PC-3 (cell line): ENCODE measurements at regions not wholly inside any gene's neighbourhood (a gene's known extent, or its start where the extent isn't known, plus 50 kb on each side); places are given as distances from the start of the nearest gene placed in this dataset.

Experiments used
- ATAC-seq: fragments of 200-7000 bp; cut with Tn5 transposase; 2 replicates; pipeline ENCODE4 v1.9.1; 2020; ENCODE audit warnings: mild to moderate bottlenecking, moderate library complexity
- BruUV-seq: library from RNA; stranded (reverse); fragments of 400-500 nt; replicated peaks from 2 replicates; lab custom pipeline; 2021; lab: Mats Ljungman, UMichigan
- CTCF ChIA-PET: fragments of 300-600 bp; sonication (Branson Sonifier 250); formaldehyde crosslinking; loops from one replicate; lab custom pipeline; 2022; ENCODE audit warnings: antibody characterized with exemption; lab: Charles Lee
- POLR2A ChIA-PET: fragments of 300-600 bp; sonication (Branson Sonifier 250); formaldehyde crosslinking; loops from one replicate; lab custom pipeline; 2022; ENCODE audit warnings: antibody characterized with exemption; ENCODE audit not compliant: unreplicated experiment; lab: Charles Lee
- DNase-seq: peaks from one replicate; pipeline ENCODE4 v3.0.0-alpha.2; 2015
- H2AFZ ChIP-seq: fragments of 300-600 bp; sonication (generic); 2 replicates; pipeline ENCODE4 v1.6.0; 2016; ENCODE audit warnings: antibody characterized with exemption, low read length
- H3F3A ChIP-seq: fragments of 300-600 bp; sonication (generic); one replicate; pipeline ENCODE4 v1.6.0; 2017; ENCODE audit warnings: antibody characterized with exemption, low read length, control low read depth, mild to moderate bottlenecking; ENCODE audit not compliant: unreplicated experiment
- H3K27ac ChIP-seq: fragments of 300-600 bp; sonication (generic); 2 replicates; pipeline ENCODE4 v1.5.1; 2016; ENCODE audit warnings: mild to moderate bottlenecking, low read length
- H3K27me3 ChIP-seq: fragments of 300-600 bp; sonication (generic); 2 replicates; pipeline ENCODE4 v1.6.1; 2016; ENCODE audit warnings: low read length, mixed read lengths
- H3K36me3 ChIP-seq: fragments of 300-600 bp; sonication (generic); 2 replicates; pipeline ENCODE4 v1.6.1; 2016; ENCODE audit warnings: low read depth, mixed run types, low read length, mixed read lengths
- H3K4me1 ChIP-seq: fragments of 300-600 bp; sonication (generic); 2 replicates; pipeline ENCODE4 v1.5.1; 2016; ENCODE audit warnings: low read length; ENCODE audit not compliant: insufficient read depth
- H3K4me2 ChIP-seq: fragments of 300-600 bp; sonication (generic); 2 replicates; pipeline ENCODE4 v1.6.0; 2016; ENCODE audit warnings: low read length
- H3K4me3 ChIP-seq: fragments of 300-600 bp; sonication (generic); 2 replicates; pipeline ENCODE4 v1.5.1; 2016; ENCODE audit warnings: mild to moderate bottlenecking, low read length, mixed read lengths
- H3K79me2 ChIP-seq: fragments of 300-600 bp; sonication (generic); 2 replicates; pipeline ENCODE4 v1.6.1; 2017; ENCODE audit warnings: low read length, mixed read lengths
- H3K9ac ChIP-seq: fragments of 300-600 bp; sonication (generic); 2 replicates; pipeline ENCODE4 v1.6.0; 2016; ENCODE audit warnings: mild to moderate bottlenecking, low read length
- H3K9me2 ChIP-seq: fragments of 300-600 bp; sonication (generic); replicated peaks from 2 replicates; pipeline ENCODE4 v1.6.1; 2016; ENCODE audit warnings: mixed run types, low read length, mixed read lengths
- H3K9me3 ChIP-seq: fragments of 300-600 bp; sonication (generic); 2 replicates; pipeline ENCODE4 v1.6.1; 2016; ENCODE audit warnings: low read length, mixed read lengths
- H4K20me1 ChIP-seq: fragments of 300-600 bp; sonication (generic); 2 replicates; pipeline ENCODE4 v1.6.1; 2016; ENCODE audit warnings: low read length, mixed read lengths
- CTCF ChIP-seq: fragments of 300-600 bp; sonication (generic); conservative IDR thresholded peaks from 2 replicates; pipeline ENCODE4 v1.5.1; 2017; ENCODE audit warnings: antibody characterized with exemption, low read depth, mild to moderate bottlenecking, low read length
- EZH2 ChIP-seq: fragments of 300-600 bp; sonication (generic); IDR thresholded peaks from one replicate; pipeline ENCODE4 v1.6.1; 2017; ENCODE audit warnings: antibody characterized with exemption, mild to moderate bottlenecking, low read length; ENCODE audit not compliant: unreplicated experiment
- EZH2phosphoT487 ChIP-seq: fragments of 300-600 bp; sonication (generic); IDR thresholded peaks from 2 replicates; pipeline ENCODE4 v1.6.1; 2018; ENCODE audit warnings: mild to moderate bottlenecking, antibody characterized with exemption, low read length, borderline replicate concordance
- intact Hi-C: fragments of 100-400 bp; cut with micrococcal nuclease; formaldehyde crosslinking; loops from 2 replicates; pipeline ENCODE4 v1.9.0; 2023

GRCh38 chr5:124686239-124687004, 60.0 kb downstream of the ZNF608 start:
- CTCF ChIA-PET: no interaction called here
- Histone ChIP-seq H3K27ac (no peak overlapping the region), H3F3A (no peaks in the 10 kb centered on the region), H2AFZ (no peak overlapping the region), H3K9ac (no peak overlapping the region), H3K36me3 (no peaks in the 10 kb centered on the region), H3K4me2 (no peak overlapping the region), H3K79me2 (no peaks in the 10 kb centered on the region), H3K9me2 (no peaks in the 10 kb centered on the region), H3K9me3 (no peaks in the 10 kb centered on the region), H3K27me3 (no peaks in the 10 kb centered on the region), H3K4me1 (peaks cover 7% of the 10 kb centered on the region; the same call in 1 of the 2 replicates), H3K4me3 (no peak overlapping the region), H4K20me1 (no peaks in the 10 kb centered on the region)
- ATAC-seq (no peak), DNase-seq (no peak)
- intact Hi-C loops: no loop called here
- POLR2A ChIA-PET: no interaction called here
- TF ChIP-seq EZH2phosphoT487: no peak
- no peak for TF ChIP-seq CTCF
- TF ChIP-seq EZH2: no peak
- BruUV-seq: no TSS peak

GRCh38 chr5:124685404-124685930, 61.0 kb downstream of the ZNF608 start:
- Histone ChIP-seq H3K9ac (no peak overlapping the region), H2AFZ (no peak overlapping the region), H4K20me1 (no peaks in the 10 kb centered on the region), H3K4me3 (no peak overlapping the region), H3K4me1 (peaks cover 7% of the 10 kb centered on the region; the same call in 1 of the 2 replicates), H3K79me2 (no peaks in the 10 kb centered on the region), H3K9me3 (no peaks in the 10 kb centered on the region), H3K36me3 (no peaks in the 10 kb centered on the region), H3K27ac (no peak overlapping the region), H3F3A (no peaks in the 10 kb centered on the region), H3K9me2 (no peaks in the 10 kb centered on the region), H3K27me3 (no peaks in the 10 kb centered on the region), H3K4me2 (no peak overlapping the region)
- intact Hi-C loops: no loop called here
- TF ChIP-seq EZH2 (no peak), EZH2phosphoT487 (no peak), CTCF (no peak)
- no TSS peak for BruUV-seq
- POLR2A ChIA-PET: no interaction called here
- ATAC-seq (no peak), DNase-seq (no peak)
- CTCF ChIA-PET: no interaction called here
